ENCODE measurements at regions not wholly inside any gene's neighbourhood (a gene's known extent, or its start where the extent isn't known, plus 50 kb on each side); places are given as distances from the start of the nearest gene placed in this dataset.

GRCh38 chr5:109945723-109946480 is 256.2 kb downstream of the MAN2A1 start:
- no peak for DNase-seq

DNA sequence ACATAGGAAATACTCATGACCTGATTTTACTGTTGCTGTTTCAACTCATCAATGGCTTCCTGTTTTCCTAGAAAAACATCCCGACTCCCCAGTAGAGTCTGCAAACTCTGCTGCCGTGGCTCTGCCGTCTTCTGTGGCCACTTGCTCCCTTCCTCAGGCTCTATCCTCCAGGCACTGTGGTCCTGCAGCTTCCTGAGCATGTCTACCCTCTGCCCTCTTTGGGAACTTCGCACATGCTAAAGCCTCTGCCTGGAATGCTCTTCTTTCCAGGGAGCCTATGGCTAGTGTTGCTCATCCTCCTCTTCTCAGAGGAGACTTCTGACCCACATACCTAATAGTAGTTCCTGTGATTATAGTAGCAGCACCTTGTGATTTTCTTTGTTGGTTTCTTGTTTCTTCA is 256.9 kb downstream of the MAN2A1 start:
- no peak for DNase-seq

DNA sequence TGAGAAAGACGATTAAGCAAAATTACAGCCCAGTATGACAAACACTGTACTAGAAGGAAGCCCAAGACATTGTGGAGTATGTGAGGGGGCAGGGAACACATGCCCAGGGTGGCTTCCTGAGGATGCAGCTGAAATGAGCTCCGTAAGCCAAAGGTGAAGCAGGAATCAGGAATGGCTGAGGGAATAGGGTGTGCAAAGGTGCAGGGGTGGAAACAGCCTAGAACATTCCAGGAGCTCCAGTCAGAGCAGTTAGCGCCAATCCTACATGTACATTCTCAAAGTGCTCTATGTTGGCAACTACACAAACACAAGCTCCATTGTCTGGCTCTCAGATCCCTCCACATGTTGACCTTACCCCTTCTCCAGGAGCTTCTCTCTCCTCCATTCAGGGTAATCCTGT is 257.9 kb downstream of the MAN2A1 start:
- DNase-seq = no peak

DNA sequence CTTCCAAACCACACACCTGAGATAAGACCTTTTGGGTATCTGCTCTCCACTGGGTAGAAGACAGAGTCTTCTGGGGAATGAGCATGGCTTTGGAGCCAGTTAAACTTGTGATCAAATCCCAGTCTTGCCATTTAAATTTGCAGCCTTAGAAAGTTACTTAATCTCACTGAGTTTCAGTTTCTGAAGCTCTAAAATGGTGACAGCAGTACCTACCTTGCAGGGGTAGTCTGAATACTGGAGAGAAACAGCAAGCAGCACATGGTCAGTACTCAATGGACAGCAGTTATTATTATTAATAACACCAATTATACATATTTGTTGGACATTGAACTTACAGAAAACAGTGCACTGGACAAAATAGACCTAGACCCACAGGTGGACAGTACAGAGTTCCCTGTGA is 260.9 kb downstream of the MAN2A1 start:
- DNase-seq = no peak

DNA sequence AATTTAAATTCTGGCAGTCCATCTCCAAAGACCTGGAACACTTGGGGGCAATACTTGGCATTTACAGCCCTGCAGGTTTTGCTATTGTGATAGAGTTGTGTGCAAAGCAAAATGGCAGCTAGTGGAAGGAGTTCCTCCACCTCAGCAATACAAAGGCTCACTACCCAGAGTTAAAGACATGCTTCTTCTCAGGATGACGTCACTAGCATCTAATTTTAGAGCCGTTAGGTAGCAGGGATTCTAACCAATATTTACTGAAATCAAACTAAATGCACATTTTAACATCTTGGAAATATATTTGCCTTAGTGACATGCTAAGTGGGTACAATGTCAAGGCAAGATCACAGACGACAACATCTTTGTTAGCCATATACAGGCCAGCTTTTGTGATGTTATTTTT is 261.6 kb downstream of the MAN2A1 start:
- DNase-seq = no peak

DNA sequence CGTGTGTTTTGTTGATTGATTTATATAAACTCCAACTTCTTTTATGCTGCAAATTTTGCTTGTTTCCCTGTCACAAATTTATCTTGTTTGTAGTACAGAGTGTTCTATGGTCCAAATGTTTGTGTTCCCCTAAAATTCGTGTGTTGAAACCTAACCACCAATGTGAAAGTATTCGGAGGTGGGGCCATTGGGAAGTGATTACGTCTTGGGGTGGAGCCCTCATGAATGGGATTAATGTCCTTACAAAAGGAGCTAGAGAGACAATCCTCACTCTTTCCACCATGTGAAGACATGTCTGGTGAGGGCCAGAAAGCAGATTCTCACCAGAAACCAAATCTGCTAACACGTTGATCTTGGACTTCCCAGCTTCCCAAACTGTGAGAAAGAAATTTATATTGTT is 262.0 kb downstream of the MAN2A1 start:
- DNase-seq = no peak

GRCh38 chr5:109953761-109954160 is 264.0 kb downstream of the MAN2A1 start:
- no peak for DNase-seq

- DNase-seq = no peak
Observed at GRCh38 chr5:109956884-109957283, 267.2 kb downstream of the MAN2A1 start.

DNA sequence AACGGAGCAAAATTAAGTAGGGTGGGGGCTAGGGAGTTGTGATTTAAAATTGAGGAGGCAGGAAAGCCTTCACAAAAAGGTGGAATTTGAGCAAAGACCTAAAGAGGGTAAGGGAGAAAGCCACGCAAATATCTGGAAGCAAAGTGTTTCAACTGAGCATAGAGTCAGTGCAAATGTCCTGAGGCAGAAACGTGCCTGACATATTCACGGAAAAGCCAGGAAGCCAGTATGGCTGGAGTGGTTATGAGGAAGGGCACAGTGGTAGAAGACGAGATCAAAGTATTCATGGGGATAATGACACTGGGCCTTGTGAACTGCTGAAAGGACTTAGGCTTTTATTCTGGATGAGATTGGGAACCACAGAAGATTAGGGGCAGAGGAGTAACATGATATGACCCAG is 268.4 kb downstream of the MAN2A1 start:
- no peak for DNase-seq

- DNase-seq = no peak
Observed at GRCh38 chr5:109959652-109960051, 269.9 kb downstream of the MAN2A1 start.

DNA sequence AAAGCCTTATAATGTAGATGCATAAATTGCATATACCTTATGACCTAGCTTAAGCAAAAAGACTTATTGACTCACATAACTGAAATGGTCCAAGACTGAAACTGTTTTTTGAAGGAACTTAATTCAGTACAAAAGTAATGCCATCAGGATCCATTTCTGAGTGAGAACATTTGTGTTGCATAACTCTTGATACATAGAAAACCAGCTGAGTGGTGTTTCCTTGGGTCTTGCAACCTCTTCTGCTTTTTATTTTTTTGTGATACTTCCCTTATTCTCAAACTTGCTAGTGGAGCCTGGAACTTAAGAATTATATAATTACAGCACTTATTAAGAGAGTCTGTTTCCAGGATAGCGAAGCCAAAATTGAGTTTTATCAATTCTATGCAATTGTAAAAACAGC is 272.0 kb downstream of the MAN2A1 start:
- DNase-seq = no peak

- DNase-seq = no peak
Observed at GRCh38 chr5:109962882-109963603, 273.3 kb downstream of the MAN2A1 start.

- DNase-seq = no peak
Observed at GRCh38 chr5:109964136-109964535, 274.4 kb downstream of the MAN2A1 start.

DNA sequence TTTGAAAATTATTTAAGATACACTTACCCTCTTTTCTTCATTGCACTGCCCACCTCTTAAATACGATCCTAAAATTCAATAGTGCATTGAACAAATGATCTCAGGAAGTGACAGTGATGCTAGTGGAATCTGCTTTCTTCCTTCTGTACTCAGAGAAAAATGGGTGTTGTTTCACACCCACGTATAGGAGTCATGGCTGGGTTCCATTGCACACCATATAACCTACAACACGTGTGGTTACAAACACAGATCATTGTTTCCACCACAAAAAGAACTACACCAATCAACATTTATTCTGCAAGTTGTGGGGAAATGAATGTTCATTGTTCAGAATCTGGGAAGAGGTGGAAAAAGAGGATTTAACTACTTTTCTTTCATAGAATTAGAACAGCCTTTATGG is 275.9 kb downstream of the MAN2A1 start:
- no peak for DNase-seq

DNA sequence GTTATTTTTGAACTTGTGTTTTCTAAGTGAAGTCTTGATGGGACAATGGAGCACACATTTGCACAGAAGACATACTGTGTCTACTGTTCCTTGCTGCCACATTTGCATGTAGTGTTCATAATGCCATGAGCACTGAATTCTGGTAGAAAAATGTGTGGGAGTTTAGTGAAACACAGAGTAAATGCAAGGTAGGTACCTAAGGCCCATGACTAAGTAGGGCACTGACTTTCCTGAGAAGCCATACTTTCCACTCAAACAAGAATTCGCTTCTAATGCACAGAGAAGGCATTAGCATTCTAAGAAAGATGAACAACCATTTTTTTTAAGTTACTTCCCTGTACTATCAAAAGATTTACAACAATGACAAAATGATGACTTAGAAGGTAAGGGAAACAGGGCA is 282.2 kb downstream of the MAN2A1 start:
- no peak for DNase-seq

GRCh38 chr5:109981979-109982378 is 292.3 kb downstream of the MAN2A1 start:
- no peak for DNase-seq

GRCh38 chr5:109982966-109983534 is 293.3 kb downstream of the MAN2A1 start:
- DNase-seq = no peak

DNA sequence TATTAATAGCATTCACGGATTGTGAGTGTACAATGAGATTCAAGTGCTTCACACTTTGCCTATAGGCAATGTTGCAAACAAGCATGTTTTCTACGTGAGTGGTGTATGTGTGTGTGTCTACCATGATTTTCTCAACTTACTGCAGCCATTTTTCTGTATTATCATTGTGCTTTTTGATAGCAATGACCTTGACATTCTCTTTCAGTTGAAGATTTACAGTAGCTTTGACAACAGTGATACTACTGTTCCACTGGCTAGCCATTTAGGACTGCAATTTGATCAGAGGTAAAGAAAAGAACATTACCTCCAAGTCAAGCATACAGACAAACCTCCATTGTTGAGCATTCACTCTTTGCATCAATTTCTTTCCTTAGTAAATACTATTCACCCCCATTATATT is 297.0 kb downstream of the MAN2A1 start:
- no peak for DNase-seq

- no peak for DNase-seq
Observed at GRCh38 chr5:109987355-109987754, 297.6 kb downstream of the MAN2A1 start.

DNA sequence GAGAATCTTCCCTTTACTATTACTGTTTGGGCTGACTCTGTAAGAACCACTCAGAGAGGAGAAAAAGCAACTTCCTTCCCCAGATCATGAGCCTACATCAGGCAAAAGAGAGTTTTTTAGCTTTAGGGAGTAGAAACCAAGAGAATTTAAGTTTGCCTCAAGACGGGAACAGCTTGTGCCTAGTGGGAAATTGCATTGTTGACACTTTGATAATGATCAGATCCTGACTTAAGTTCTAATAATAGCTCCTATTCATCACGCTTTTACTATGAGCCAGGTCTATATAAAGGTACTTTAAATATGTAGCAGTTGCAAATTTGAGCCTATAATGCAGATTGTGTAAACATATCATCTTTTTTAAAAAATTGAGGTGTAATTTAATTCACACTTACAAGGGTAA is 298.2 kb downstream of the MAN2A1 start:
- DNase-seq = no peak

- DNase-seq = no peak
Observed at GRCh38 chr5:109989161-109989560, 299.4 kb downstream of the MAN2A1 start.

DNA sequence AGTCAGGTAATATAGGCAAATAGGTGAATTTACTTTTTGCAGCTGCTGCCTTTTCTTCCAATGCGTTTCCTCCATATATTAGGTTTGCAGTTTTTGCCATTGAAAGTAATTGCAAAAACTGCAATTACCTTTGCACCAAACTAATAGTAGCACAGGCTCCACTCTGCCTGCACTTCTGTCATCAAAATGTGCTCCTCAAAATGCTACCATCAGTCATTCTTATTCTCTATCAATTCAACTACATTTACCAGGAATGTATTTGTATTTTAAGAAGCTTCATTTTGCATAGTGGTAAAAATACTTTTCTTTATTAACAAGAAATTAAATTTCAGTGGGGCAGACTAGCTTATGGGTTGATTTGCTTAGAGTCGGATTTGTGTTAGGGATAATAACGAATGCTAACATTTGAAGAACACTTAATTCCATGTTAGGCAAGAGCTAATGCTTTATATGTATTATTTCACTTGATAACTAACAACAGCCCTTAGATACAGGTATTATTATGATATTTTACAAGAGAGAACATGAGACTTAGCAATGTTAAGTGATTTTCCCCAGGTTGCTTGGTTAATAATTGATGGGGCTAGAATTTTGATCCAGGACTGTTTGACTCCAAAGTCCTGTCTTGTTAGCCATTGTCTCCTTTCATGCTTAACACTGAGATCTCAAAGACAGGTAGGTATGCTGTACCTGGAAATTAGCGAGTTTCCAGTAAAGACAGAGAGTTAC is 300.4 kb downstream of the MAN2A1 start:
- no peak for DNase-seq

DNA sequence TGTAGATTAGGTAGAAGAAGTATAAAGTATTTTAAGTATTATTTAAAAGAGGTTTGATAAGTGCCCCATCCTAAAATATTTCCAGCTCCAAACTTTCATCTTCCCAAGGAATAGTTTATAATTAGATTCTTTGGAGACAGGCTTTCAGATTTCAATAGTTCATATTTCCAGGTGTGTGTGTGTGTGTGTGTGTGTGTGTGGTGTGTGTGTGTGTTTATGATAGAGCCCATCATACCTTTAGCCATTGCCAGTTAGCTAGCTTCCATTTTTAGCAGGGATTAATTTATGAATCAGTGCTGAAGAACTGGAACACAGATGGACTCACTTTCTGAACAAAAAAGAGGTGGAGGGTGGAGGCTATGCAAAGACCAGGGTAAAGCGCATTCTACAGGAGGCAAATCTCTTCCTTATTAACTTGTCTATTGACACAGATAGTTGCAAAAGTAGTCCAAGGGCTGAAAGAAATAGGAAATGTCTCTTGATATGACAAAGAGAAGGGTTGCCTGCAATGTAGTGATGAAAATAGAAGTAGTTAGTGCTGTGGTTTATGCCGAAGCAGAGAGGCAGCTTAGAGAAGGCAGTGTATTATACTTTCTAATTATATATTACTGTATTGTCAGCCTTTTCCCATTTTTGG is 301.1 kb downstream of the MAN2A1 start:
- no peak for DNase-seq

Data from NCI-H524 (cell line).